Ovary (tissue), 7 donors: ENCODE measurements at regions not wholly inside any gene's neighbourhood (a gene's known extent, or its start where the extent isn't known, plus 50 kb on each side); places are given as distances from the start of the nearest gene placed in this dataset.

Source experiments
- DNase-seq, 5 donors: peaks; one replicate each; pipeline ENCODE4 v3.0.0-alpha.2; 2019 to 2020
- H3K27ac ChIP-seq, 2 donors: fragments of 200-600 bp; one replicate each; pipeline versions ENCODE4 v1.5.1 to v1.8.0; 2019 to 2022
- H3K27me3 ChIP-seq: fragments of 200-600 bp; one replicate; pipeline ENCODE4 v1.8.0; 2022
- H3K36me3 ChIP-seq: fragments of 200-600 bp; sonication (generic); one replicate; pipeline ENCODE4 v1.5.1; 2019
- H3K4me1 ChIP-seq: one replicate; pipeline ENCODE4 v1.8.1; 2013; ENCODE audit warnings: mild to moderate bottlenecking, moderate library complexity; ENCODE audit not compliant: insufficient read depth
- H3K4me3 ChIP-seq: fragments of 200-600 bp; sonication (generic); one replicate; pipeline ENCODE4 v1.5.1; 2017
- H3K9me3 ChIP-seq, 2 donors: fragments of 200-600 bp in 1 of 2; sonication (generic) in 1 of 2; one replicate each; pipeline versions ENCODE4 v1.5.1 to v1.8.1; 2013 to 2019; ENCODE audit warnings: mild to moderate bottlenecking in 1 of 2, moderate library complexity in 1 of 2
- EP300 ChIP-seq: sonication (generic); formaldehyde crosslinking; IDR thresholded peaks from one replicate; pipeline ENCODE4 v1.6.1; 2017; ENCODE audit warnings: antibody characterized with exemption
- POLR2A ChIP-seq: fragments of 450-650 bp; IDR thresholded peaks from one replicate; pipeline ENCODE4 v1.6.1; 2017; ENCODE audit warnings: antibody characterized with exemption, mild to moderate bottlenecking, moderate library complexity
- WGBS, 3 donors: extraction: QIAGEN DNeasy Blood & Tissue Kit in 1 of 3; methylation state at CpG; one replicate each; pipeline versions ENCODE4 v1.1.5 to v1.1.7; 2013 to 2017; 5-methylcytosine and 5-hydroxymethylcytosine counted together
- intact Hi-C, 4 donors: fragments of 100-400 bp; cut with DNase I; formaldehyde crosslinking; loops; one replicate each; pipeline versions ENCODE4 v1.11.0 to v1.15.1; 2022 to 2023
- TF ChIP-seq, protein P1 (sequence below), 3 donors: fragments of 450-650 bp in 2 of 3; fragments of 200-600 bp in 1 of 3; IDR thresholded peaks; one replicate each; pipeline versions ENCODE4 v1.5.1 to v1.8.0; 2016 to 2022; ENCODE audit warnings: antibody characterized with exemption in 3 of 3, mild to moderate bottlenecking in 1 of 3
- donor health status: DM: no; HTN: no; CAD: no; lungs with moderate emphysema.
- donor health status: DM: no; HTN: no; CAD: no.
- donor health status: Bipolar disorder and iron deficiency.
- donor health status: DM: no; HTN: no; CAD: no.
- donor health status: DM: yes; HTN: yes; CAD: no.

GRCh38 chr11:29482510-29482909, 534.3 kb downstream of the KCNA4 start:
- H3K4me1 ChIP-seq, result no peaks in the 10 kb centered on the region
- no peaks in the 10 kb centered on the region for H3K9me3 ChIP-seq
- no peak overlapping the region for H3K4me3 ChIP-seq
- TF ChIP-seq, protein P1, sequence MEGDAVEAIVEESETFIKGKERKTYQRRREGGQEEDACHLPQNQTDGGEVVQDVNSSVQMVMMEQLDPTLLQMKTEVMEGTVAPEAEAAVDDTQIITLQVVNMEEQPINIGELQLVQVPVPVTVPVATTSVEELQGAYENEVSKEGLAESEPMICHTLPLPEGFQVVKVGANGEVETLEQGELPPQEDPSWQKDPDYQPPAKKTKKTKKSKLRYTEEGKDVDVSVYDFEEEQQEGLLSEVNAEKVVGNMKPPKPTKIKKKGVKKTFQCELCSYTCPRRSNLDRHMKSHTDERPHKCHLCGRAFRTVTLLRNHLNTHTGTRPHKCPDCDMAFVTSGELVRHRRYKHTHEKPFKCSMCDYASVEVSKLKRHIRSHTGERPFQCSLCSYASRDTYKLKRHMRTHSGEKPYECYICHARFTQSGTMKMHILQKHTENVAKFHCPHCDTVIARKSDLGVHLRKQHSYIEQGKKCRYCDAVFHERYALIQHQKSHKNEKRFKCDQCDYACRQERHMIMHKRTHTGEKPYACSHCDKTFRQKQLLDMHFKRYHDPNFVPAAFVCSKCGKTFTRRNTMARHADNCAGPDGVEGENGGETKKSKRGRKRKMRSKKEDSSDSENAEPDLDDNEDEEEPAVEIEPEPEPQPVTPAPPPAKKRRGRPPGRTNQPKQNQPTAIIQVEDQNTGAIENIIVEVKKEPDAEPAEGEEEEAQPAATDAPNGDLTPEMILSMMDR (IDR thresholded peaks at IDR 0.05), result no peak
- TF ChIP-seq POLR2A, result no peak
- WGBS, 3 donors, result 77 to 86% (median 82%) methylated on average over 4 of the region's 4 CpGs
- H3K36me3 ChIP-seq, result no peaks in the 10 kb centered on the region
- no peak for DNase-seq
- intact Hi-C loops, result no loop called here
- no peak overlapping the region for H3K27ac ChIP-seq
- H3K27me3 ChIP-seq, result no peaks in the 10 kb centered on the region

DNA sequence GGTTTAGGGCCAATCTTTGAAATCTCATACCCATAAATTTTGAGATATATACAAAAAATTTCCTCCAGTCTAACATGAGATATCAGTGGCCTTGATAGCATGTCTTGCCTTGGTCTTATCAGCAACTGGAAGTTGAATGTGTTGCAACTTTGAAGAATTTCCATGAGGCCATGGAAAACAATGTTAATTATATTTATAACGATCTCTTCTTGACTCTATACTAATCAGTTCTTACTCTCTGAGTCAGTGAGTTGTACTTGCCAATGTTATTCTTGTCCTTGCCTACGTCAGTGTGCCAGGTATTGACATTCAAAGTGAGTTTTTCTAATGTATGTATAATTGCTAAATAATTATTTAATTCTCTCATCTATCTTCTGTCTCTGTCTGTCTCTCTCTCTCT, 535.1 kb downstream of the KCNA4 start:
- H3K36me3 ChIP-seq, result no peaks in the 10 kb centered on the region
- no peaks in the 10 kb centered on the region for H3K27me3 ChIP-seq
- DNase-seq, result no peak
- TF ChIP-seq EP300, result no peak
- no peak for TF ChIP-seq POLR2A
- TF ChIP-seq, protein P1 (IDR thresholded peaks at IDR 0.05), result no peak
- no peaks in the 10 kb centered on the region for H3K9me3 ChIP-seq
- 16 to 55% (median 27%) methylated on average over 2 of the region's 2 CpGs for WGBS, 3 donors
- intact Hi-C loops, result no loop called here
- no peak overlapping the region for H3K27ac ChIP-seq
- H3K4me1 ChIP-seq, result no peaks in the 10 kb centered on the region
- no peak overlapping the region for H3K4me3 ChIP-seq

DNA sequence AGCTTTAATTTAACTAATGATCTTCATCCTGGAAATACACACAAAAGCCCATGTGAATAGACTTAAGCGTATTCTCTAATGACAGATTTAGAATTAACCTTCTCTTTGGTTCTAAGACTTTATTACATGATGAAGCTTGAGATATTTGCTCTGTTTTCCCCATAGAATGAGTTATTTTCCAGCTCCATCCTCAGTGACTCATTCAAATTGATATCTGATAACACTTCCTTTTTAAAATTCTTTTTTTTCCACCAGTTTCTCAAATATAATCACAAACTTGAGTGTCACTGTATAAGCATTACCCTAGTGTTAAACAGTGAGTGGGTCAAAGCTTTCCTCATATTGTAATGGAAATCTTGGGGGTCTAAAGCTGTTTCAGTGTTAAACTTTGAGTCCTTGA, 535.8 kb downstream of the KCNA4 start:
- H3K4me3 ChIP-seq, result no peak overlapping the region
- no peak for DNase-seq
- intact Hi-C loops, result no loop called here
- no peaks in the 10 kb centered on the region for H3K9me3 ChIP-seq
- 81 to 85% (median 84%) methylated on average over 1 of the region's 1 CpG for WGBS, 3 donors
- TF ChIP-seq, protein P1 (IDR thresholded peaks at IDR 0.05), result no peak
- no peak for TF ChIP-seq POLR2A
- TF ChIP-seq EP300, result no peak
- H3K4me1 ChIP-seq, result no peaks in the 10 kb centered on the region
- H3K36me3 ChIP-seq, result no peaks in the 10 kb centered on the region
- no peaks in the 10 kb centered on the region for H3K27me3 ChIP-seq
- no peak overlapping the region for H3K27ac ChIP-seq

GRCh38 chr11:29458252-29458651, 558.6 kb downstream of the KCNA4 start:
- Histone ChIP-seq H3K27me3 (no peaks in the 10 kb centered on the region), H3K27ac (no peak overlapping the region), H3K4me3 (no peak overlapping the region), H3K9me3 (no peaks in the 10 kb centered on the region), H3K4me1 (no peaks in the 10 kb centered on the region), H3K36me3 (no peaks in the 10 kb centered on the region)
- no peak for DNase-seq
- 0 to 6% (median 3%) methylated on average over 1 of the region's 1 CpG for WGBS, 3 donors
- intact Hi-C loops, result no loop called here
- TF ChIP-seq, protein P1 (IDR thresholded peaks at IDR 0.05), result no peak
- TF ChIP-seq EP300, result no peak
- no peak for TF ChIP-seq POLR2A

GRCh38 chr11:29452146-29452545, 564.7 kb downstream of the KCNA4 start:
- H3K27me3 ChIP-seq, result no peaks in the 10 kb centered on the region
- WGBS, 3 donors, result 13 to 21% (median 18%) methylated on average over 1 of the region's 1 CpG
- no peak for TF ChIP-seq EP300
- no peak for TF ChIP-seq POLR2A
- TF ChIP-seq, protein P1 (IDR thresholded peaks at IDR 0.05), result no peak
- H3K9me3 ChIP-seq, result no peaks in the 10 kb centered on the region
- H3K27ac ChIP-seq, result no peak overlapping the region
- H3K4me1 ChIP-seq, result no peaks in the 10 kb centered on the region
- H3K4me3 ChIP-seq, result no peak overlapping the region
- no peaks in the 10 kb centered on the region for H3K36me3 ChIP-seq
- DNase-seq, result no peak
- intact Hi-C loops, result no loop called here
